ENCODE measurements at regions not wholly inside any gene's neighbourhood (a gene's known extent, or its start where the extent isn't known, plus 50 kb on each side); places are given as distances from the start of the nearest gene placed in this dataset.

- TF ChIP-seq CTCF (IDR thresholded peaks at IDR 0.05) (no peak), POLR2A (IDR thresholded peaks at IDR 0.05) (no peak)
Observed at GRCh38 chr2:128868686-128869551, 550.3 kb upstream of the HS6ST1 start.

Data from testis (tissue), 2 donors.